ENCODE measurements at regions not wholly inside any gene's neighbourhood (a gene's known extent, or its start where the extent isn't known, plus 50 kb on each side); places are given as distances from the start of the nearest gene placed in this dataset.
A peak's percentile ranks its signal among the peaks of the same experiment; 100 is the strongest.

- TF ChIP-seq POLR2A (IDR thresholded peaks at IDR 0.05; ENCODE audit: low read length) (no peak), GATA1 (IDR thresholded peaks at IDR 0.05; ENCODE audit: low read depth, low read length) (no peak)
- DNase-seq = peak in 1 of 2 experiments; percentile 62
Measured at GRCh38 chr2:144229296-144229695, 290.6 kb downstream of the ZEB2 start.

GRCh38 chr2:144227427-144228105 is 292.4 kb downstream of the ZEB2 start:
- peak in 1 of 2 experiments; percentile 17 for DNase-seq
- TF ChIP-seq GATA1 (IDR thresholded peaks at IDR 0.05; ENCODE audit: low read depth, low read length) = no peak
- no peak for TF ChIP-seq POLR2A (IDR thresholded peaks at IDR 0.05; ENCODE audit: low read length)

- no peak for TF ChIP-seq GATA1 (IDR thresholded peaks at IDR 0.05; ENCODE audit: low read depth, low read length)
- TF ChIP-seq POLR2A (IDR thresholded peaks at IDR 0.05; ENCODE audit: low read length) = no peak
- peak; percentile 70 to 85 for DNase-seq
Measured at GRCh38 chr2:144225076-144225475, 294.8 kb downstream of the ZEB2 start.

GRCh38 chr2:144224472-144224871 is 295.4 kb downstream of the ZEB2 start:
- DNase-seq = peak; percentile 26 to 56
- no peak for TF ChIP-seq POLR2A (IDR thresholded peaks at IDR 0.05; ENCODE audit: low read length)
- TF ChIP-seq GATA1 (IDR thresholded peaks at IDR 0.05; ENCODE audit: low read depth, low read length) = no peak

- TF ChIP-seq POLR2A (IDR thresholded peaks at IDR 0.05; ENCODE audit: low read length) (no peak), GATA1 (IDR thresholded peaks at IDR 0.05; ENCODE audit: low read depth, low read length) (no peak)
- DNase-seq = no peak
Measured at GRCh38 chr2:144219979-144220378, 299.9 kb downstream of the ZEB2 start.

- TF ChIP-seq POLR2A (IDR thresholded peaks at IDR 0.05; ENCODE audit: low read length) (no peak), GATA1 (IDR thresholded peaks at IDR 0.05; ENCODE audit: low read depth, low read length) (no peak)
- DNase-seq = no peak
Measured at GRCh38 chr2:144217853-144218633, 301.9 kb downstream of the ZEB2 start.

GRCh38 chr2:144215701-144216675 is 303.9 kb downstream of the ZEB2 start:
- no peak for DNase-seq
- no peak for TF ChIP-seq GATA1 (IDR thresholded peaks at IDR 0.05; ENCODE audit: low read depth, low read length)
- TF ChIP-seq POLR2A (IDR thresholded peaks at IDR 0.05; ENCODE audit: low read length) = no peak

GRCh38 chr2:144215207-144215606 is 304.7 kb downstream of the ZEB2 start:
- TF ChIP-seq GATA1 (IDR thresholded peaks at IDR 0.05; ENCODE audit: low read depth, low read length) = no peak
- no peak for DNase-seq

- DNase-seq = no peak
- no peak for TF ChIP-seq GATA1 (IDR thresholded peaks at IDR 0.05; ENCODE audit: low read depth, low read length)
- no peak for TF ChIP-seq POLR2A (IDR thresholded peaks at IDR 0.05; ENCODE audit: low read length)
Measured at GRCh38 chr2:144213797-144214196, 306.1 kb downstream of the ZEB2 start.

GRCh38 chr2:144211826-144212225 is 308.1 kb downstream of the ZEB2 start:
- peak; percentile 30 to 46 for DNase-seq
- no peak for TF ChIP-seq POLR2A (IDR thresholded peaks at IDR 0.05; ENCODE audit: low read length)
- no peak for TF ChIP-seq GATA1 (IDR thresholded peaks at IDR 0.05; ENCODE audit: low read depth, low read length)

- TF ChIP-seq GATA1 (IDR thresholded peaks at IDR 0.05; ENCODE audit: low read depth, low read length) (no peak), POLR2A (IDR thresholded peaks at IDR 0.05; ENCODE audit: low read length) (no peak)
- DNase-seq = no peak
Measured at GRCh38 chr2:144211065-144211464, 308.9 kb downstream of the ZEB2 start.

- TF ChIP-seq GATA1 (IDR thresholded peaks at IDR 0.05; ENCODE audit: low read depth, low read length) = no peak
- TF ChIP-seq POLR2A (IDR thresholded peaks at IDR 0.05; ENCODE audit: low read length) = no peak
- no peak for DNase-seq
Measured at GRCh38 chr2:144210076-144210475, 309.8 kb downstream of the ZEB2 start.

- no peak for DNase-seq
- TF ChIP-seq POLR2A (IDR thresholded peaks at IDR 0.05; ENCODE audit: low read length) (no peak), GATA1 (IDR thresholded peaks at IDR 0.05; ENCODE audit: low read depth, low read length) (no peak)
Measured at GRCh38 chr2:144208924-144209323, 311.0 kb downstream of the ZEB2 start.

GRCh38 chr2:144206019-144206418 is 313.9 kb downstream of the ZEB2 start:
- DNase-seq = no peak
- no peak for TF ChIP-seq POLR2A (IDR thresholded peaks at IDR 0.05; ENCODE audit: low read length)
- no peak for TF ChIP-seq GATA1 (IDR thresholded peaks at IDR 0.05; ENCODE audit: low read depth, low read length)

Data from erythroblast (primary cell).